ENCODE measurements at regions not wholly inside any gene's neighbourhood (a gene's known extent, or its start where the extent isn't known, plus 50 kb on each side); places are given as distances from the start of the nearest gene placed in this dataset.

DNA sequence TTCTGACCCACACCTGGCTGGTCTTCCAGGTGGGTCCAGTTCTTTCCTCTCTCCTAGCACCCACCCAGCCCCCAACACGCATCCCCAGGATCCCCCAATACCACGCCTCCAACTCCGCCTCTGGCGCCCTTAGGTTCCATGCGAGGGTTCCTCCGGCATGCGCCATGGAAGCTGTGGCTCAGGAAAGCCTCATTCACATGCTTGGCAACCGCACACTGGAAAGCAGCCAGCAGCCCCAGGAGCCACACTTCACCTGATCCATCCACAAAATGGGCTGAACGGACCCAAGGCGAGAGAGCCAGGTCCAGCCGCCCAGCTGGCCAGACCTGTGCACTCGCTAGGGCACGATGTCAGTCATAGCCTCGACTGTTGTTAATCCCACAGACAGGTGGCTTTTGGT lies 161.2 kb downstream of the PSMG1 start:
- TF ChIP-seq, protein P1, sequence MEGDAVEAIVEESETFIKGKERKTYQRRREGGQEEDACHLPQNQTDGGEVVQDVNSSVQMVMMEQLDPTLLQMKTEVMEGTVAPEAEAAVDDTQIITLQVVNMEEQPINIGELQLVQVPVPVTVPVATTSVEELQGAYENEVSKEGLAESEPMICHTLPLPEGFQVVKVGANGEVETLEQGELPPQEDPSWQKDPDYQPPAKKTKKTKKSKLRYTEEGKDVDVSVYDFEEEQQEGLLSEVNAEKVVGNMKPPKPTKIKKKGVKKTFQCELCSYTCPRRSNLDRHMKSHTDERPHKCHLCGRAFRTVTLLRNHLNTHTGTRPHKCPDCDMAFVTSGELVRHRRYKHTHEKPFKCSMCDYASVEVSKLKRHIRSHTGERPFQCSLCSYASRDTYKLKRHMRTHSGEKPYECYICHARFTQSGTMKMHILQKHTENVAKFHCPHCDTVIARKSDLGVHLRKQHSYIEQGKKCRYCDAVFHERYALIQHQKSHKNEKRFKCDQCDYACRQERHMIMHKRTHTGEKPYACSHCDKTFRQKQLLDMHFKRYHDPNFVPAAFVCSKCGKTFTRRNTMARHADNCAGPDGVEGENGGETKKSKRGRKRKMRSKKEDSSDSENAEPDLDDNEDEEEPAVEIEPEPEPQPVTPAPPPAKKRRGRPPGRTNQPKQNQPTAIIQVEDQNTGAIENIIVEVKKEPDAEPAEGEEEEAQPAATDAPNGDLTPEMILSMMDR (IDR thresholded peaks at IDR 0.05), result no peak
- no peak for TF ChIP-seq POLR2A (IDR thresholded peaks at IDR 0.05)
